IMR-90 (cell line): ENCODE measurements at regions not wholly inside any gene's neighbourhood (a gene's known extent, or its start where the extent isn't known, plus 50 kb on each side); places are given as distances from the start of the nearest gene placed in this dataset.
A peak's percentile ranks its signal among the peaks of the same experiment; 100 is the strongest.

Experiments
- ATAC-seq: fragments of 200-7000 bp; cut with Tn5 transposase; 2 replicates; pipeline ENCODE4 v1.9.1; 2020; ENCODE audit warnings: low read depth, mild to moderate bottlenecking, moderate library complexity
- BruUV-seq: library from RNA; stranded (reverse); fragments of 400-500 nt; replicated peaks from 2 replicates; lab custom pipeline; 2021; lab: Mats Ljungman, UMichigan
- CTCF ChIA-PET: fragments of 300-600 bp; formaldehyde crosslinking; extraction: SDS; loops from one replicate; lab custom pipeline; 2021; ENCODE audit warnings: antibody characterized with exemption; lab: Yijun Ruan, JAX
- POLR2A ChIA-PET: fragments of 300-600 bp; sonication (Branson Sonifier 250); formaldehyde crosslinking; loops from one replicate; lab custom pipeline; 2022; ENCODE audit warnings: antibody characterized with exemption; ENCODE audit not compliant: unreplicated experiment; lab: Charles Lee
- DNase-seq: peaks from one replicate; pipeline ENCODE4 v3.0.0; 2013
- H2AFZ ChIP-seq: replicated peaks from 2 replicates; pipeline ENCODE3; 2013; ENCODE audit warnings: low read length, mild to moderate bottlenecking; ENCODE audit not compliant: poor library complexity
- H2AK5ac ChIP-seq: 2 replicates; pipeline ENCODE4 v1.6.1; 2013; ENCODE audit warnings: low read depth, low read length, inconsistent platforms
- H2AK9ac ChIP-seq: replicated peaks from 2 replicates; pipeline ENCODE3; 2013; ENCODE audit warnings: mild to moderate bottlenecking, low read depth, low read length, moderate library complexity; ENCODE audit not compliant: poor library complexity
- H2BK120ac ChIP-seq: 2 replicates; pipeline ENCODE4 v1.6.1; 2013; ENCODE audit warnings: low read depth, low read length, inconsistent platforms
- H2BK15ac ChIP-seq: 3 replicates; pipeline ENCODE4 v1.6.1; 2013; ENCODE audit warnings: low read depth, low read length, inconsistent platforms
- H2BK20ac ChIP-seq: 2 replicates; pipeline ENCODE4 v1.6.1; 2013; ENCODE audit warnings: low read depth, mild to moderate bottlenecking, inconsistent platforms, low read length, moderate library complexity
- H2BK5ac ChIP-seq: 2 replicates; pipeline ENCODE4 v1.6.1; 2013; ENCODE audit warnings: mild to moderate bottlenecking, low read depth, low read length, inconsistent platforms; ENCODE audit not compliant: poor library complexity, severe bottlenecking
- H3K14ac ChIP-seq: replicated peaks from 2 replicates; pipeline ENCODE4 v1.6.1; 2013; ENCODE audit warnings: low read depth, low read length, inconsistent platforms
- H3K18ac ChIP-seq: 2 replicates; pipeline ENCODE4 v1.6.1; 2013; ENCODE audit warnings: low read depth, low read length, control low read depth
- H3K23ac ChIP-seq: 2 replicates; pipeline ENCODE4 v1.6.1; 2013; ENCODE audit warnings: low read depth, low read length, inconsistent platforms
- H3K27ac ChIP-seq: 2 replicates; pipeline ENCODE4 v1.5.1; 2013; ENCODE audit warnings: mild to moderate bottlenecking, control low read depth, low read length; ENCODE audit not compliant: insufficient read depth
- H3K27me3 ChIP-seq: 2 replicates; pipeline ENCODE4 v1.6.1; 2013; ENCODE audit warnings: low read length; ENCODE audit not compliant: control insufficient read depth, insufficient read depth
- H3K36me3 ChIP-seq: 2 replicates; pipeline ENCODE4 v1.6.1; 2013; ENCODE audit warnings: low read length, mixed read lengths; ENCODE audit not compliant: control insufficient read depth, insufficient read depth
- H3K4ac ChIP-seq: 2 replicates; pipeline ENCODE4 v1.6.1; 2013; ENCODE audit warnings: low read depth, low read length, inconsistent platforms
- H3K4me1 ChIP-seq: 2 replicates; pipeline ENCODE4 v1.6.1; 2013; ENCODE audit warnings: low read length, mixed read lengths; ENCODE audit not compliant: control insufficient read depth, insufficient read depth
- H3K4me2 ChIP-seq: 2 replicates; pipeline ENCODE4 v1.6.1; 2013; ENCODE audit warnings: low read depth, mild to moderate bottlenecking, control low read depth, low read length, moderate library complexity
- H3K4me3 ChIP-seq: 2 replicates; pipeline ENCODE4 v1.5.1; 2013; ENCODE audit warnings: low read depth, mild to moderate bottlenecking, control low read depth, low read length, moderate library complexity; ENCODE audit not compliant: insufficient read depth
- H3K56ac ChIP-seq: 2 replicates; pipeline ENCODE4 v1.6.1; 2013; ENCODE audit warnings: low read length, inconsistent platforms; ENCODE audit not compliant: insufficient read depth; ENCODE audit errors: extremely low read depth
- H3K79me1 ChIP-seq, 2 experiments: 2 replicates each; pipeline ENCODE4 v1.6.1; 2013; ENCODE audit warnings: low read length in 2 of 2, inconsistent platforms in 1 of 2, low read depth in 1 of 2
- H3K9ac ChIP-seq: 2 replicates; pipeline ENCODE4 v1.6.1; 2013; ENCODE audit warnings: low read depth, low read length, control low read depth
- H3K9me1 ChIP-seq: 2 replicates; pipeline ENCODE4 v1.6.1; 2013; ENCODE audit warnings: low read length, inconsistent platforms; ENCODE audit not compliant: insufficient read depth
- H3K9me3 ChIP-seq: 2 replicates; pipeline ENCODE4 v1.6.1; 2013; ENCODE audit warnings: low read length; ENCODE audit not compliant: control insufficient read depth, insufficient read depth
- H4K20me1 ChIP-seq: 2 replicates; pipeline ENCODE4 v1.6.1; 2013; ENCODE audit warnings: low read length, inconsistent platforms; ENCODE audit not compliant: insufficient read depth
- H4K5ac ChIP-seq: 2 replicates; pipeline ENCODE4 v1.6.1; 2013; ENCODE audit warnings: mild to moderate bottlenecking, low read depth, low read length, control low read depth
- H4K8ac ChIP-seq, 2 experiments: 2 replicates each; pipeline ENCODE4 v1.6.1; 2013; ENCODE audit warnings: low read depth in 2 of 2, low read length in 2 of 2, control low read depth in 1 of 2, inconsistent platforms in 1 of 2
- H4K91ac ChIP-seq: 2 replicates; pipeline ENCODE4 v1.6.1; 2013; ENCODE audit warnings: low read depth, low read length, inconsistent platforms; ENCODE audit not compliant: insufficient read depth
- BHLHE40 ChIP-seq: fragments of 150-350 bp; IDR thresholded peaks from 2 replicates; pipeline ENCODE4 v1.6.1; 2016; ENCODE audit warnings: mild to moderate bottlenecking, low read depth, low read length
- CEBPB ChIP-seq: IDR thresholded peaks from 2 replicates; pipeline ENCODE4 v1.6.1; 2012; ENCODE audit warnings: low read depth, low read length, improper control_type of control experiment
- CHD1 ChIP-seq: IDR thresholded peaks from 2 replicates; pipeline ENCODE4 v1.6.1; 2012; ENCODE audit warnings: low read depth, low read length, improper control_type of control experiment
- FOS ChIP-seq: fragments of 150-350 bp; IDR thresholded peaks from 2 replicates; pipeline ENCODE4 v1.6.1; 2016; ENCODE audit warnings: low read depth, low read length
- MAFK ChIP-seq: IDR thresholded peaks from 2 replicates; pipeline ENCODE4 v1.6.1; 2012; ENCODE audit warnings: low read depth, low read length, improper control_type of control experiment
- MAZ ChIP-seq: IDR thresholded peaks from 2 replicates; pipeline ENCODE4 v1.6.1; 2012; ENCODE audit warnings: low read depth, mild to moderate bottlenecking, low read length, improper control_type of control experiment, moderate library complexity, borderline replicate concordance
- MXI1 ChIP-seq: IDR thresholded peaks from 2 replicates; pipeline ENCODE4 v1.6.1; 2012; ENCODE audit warnings: low read depth, mild to moderate bottlenecking, low read length, moderate library complexity, borderline replicate concordance
- NFE2L2 ChIP-seq: fragments of 150-350 bp; IDR thresholded peaks from 2 replicates; pipeline ENCODE4 v1.6.1; 2016; ENCODE audit warnings: low read depth, mild to moderate bottlenecking, low read length
- POLR2A ChIP-seq: IDR thresholded peaks from 2 replicates; pipeline ENCODE4 v1.6.1; 2012; ENCODE audit warnings: mild to moderate bottlenecking, low read depth, low read length
- RAD21 ChIP-seq: IDR thresholded peaks from 2 replicates; pipeline ENCODE4 v1.6.1; 2012; ENCODE audit warnings: low read length, improper control_type of control experiment
- RCOR1 ChIP-seq: IDR thresholded peaks from 2 replicates; pipeline ENCODE4 v1.6.1; 2012; ENCODE audit warnings: mild to moderate bottlenecking, low read length, improper control_type of control experiment; ENCODE audit not compliant: insufficient replicate concordance
- RFX5 ChIP-seq: IDR thresholded peaks from 2 replicates; pipeline ENCODE4 v1.8.0; 2012; ENCODE audit warnings: low read depth, mild to moderate bottlenecking, low read length, moderate library complexity
- SMC3 ChIP-seq: fragments of 150-350 bp; IDR thresholded peaks from 2 replicates; pipeline ENCODE4 v1.6.1; 2016; ENCODE audit warnings: low read depth, mild to moderate bottlenecking, antibody characterized with exemption, low read length, moderate library complexity
- WGBS, 2 experiments: methylation state at CpG; one replicate each; pipeline versions ENCODE4 v1.1.5 to v1.1.7; 2013; ENCODE audit warnings: missing lambda C conversion rate in 2 of 2; ENCODE audit not compliant: insufficient read length in 1 of 2; ENCODE audit errors: extremely low coverage in 2 of 2; 5-methylcytosine and 5-hydroxymethylcytosine counted together
- dilution Hi-C: fragments of 300-500 bp; cut with HindIII; formaldehyde crosslinking; loops from one replicate; pipeline ENCODE4 v1.14.3; 2018; ENCODE audit warnings: low sequenced_read_pairs; ENCODE audit not compliant: unreplicated experiment
- in situ Hi-C: fragments of 300-500 bp; cut with MboI; formaldehyde crosslinking; loops from 3 replicates; pipeline ENCODE4 v1.14.3; 2019; ENCODE audit warnings: low sequenced_read_pairs, inconsistent platforms, mixed read lengths
- intact Hi-C: fragments of 100-400 bp; cut with micrococcal nuclease; formaldehyde crosslinking; loops from 2 replicates; pipeline ENCODE4 v1.10.0; 2022
- TF ChIP-seq, protein P1 (sequence below): conservative IDR thresholded peaks from 2 replicates; pipeline ENCODE4 v1.5.1; 2012; ENCODE audit warnings: mild to moderate bottlenecking, low read depth, low read length, improper control_type of control experiment
- TF ChIP-seq, protein P2 (sequence below): fragments of 150-350 bp; IDR thresholded peaks from 2 replicates; pipeline ENCODE4 v1.6.1; 2016; ENCODE audit warnings: low read depth, mild to moderate bottlenecking, low read length, moderate library complexity, borderline replicate concordance
- TF ChIP-seq, protein P3 (sequence below): fragments of 150-350 bp; IDR thresholded peaks from 2 replicates; pipeline ENCODE4 v1.6.1; 2017; ENCODE audit warnings: mild to moderate bottlenecking, antibody characterized with exemption, low read length, low read depth

DNA sequence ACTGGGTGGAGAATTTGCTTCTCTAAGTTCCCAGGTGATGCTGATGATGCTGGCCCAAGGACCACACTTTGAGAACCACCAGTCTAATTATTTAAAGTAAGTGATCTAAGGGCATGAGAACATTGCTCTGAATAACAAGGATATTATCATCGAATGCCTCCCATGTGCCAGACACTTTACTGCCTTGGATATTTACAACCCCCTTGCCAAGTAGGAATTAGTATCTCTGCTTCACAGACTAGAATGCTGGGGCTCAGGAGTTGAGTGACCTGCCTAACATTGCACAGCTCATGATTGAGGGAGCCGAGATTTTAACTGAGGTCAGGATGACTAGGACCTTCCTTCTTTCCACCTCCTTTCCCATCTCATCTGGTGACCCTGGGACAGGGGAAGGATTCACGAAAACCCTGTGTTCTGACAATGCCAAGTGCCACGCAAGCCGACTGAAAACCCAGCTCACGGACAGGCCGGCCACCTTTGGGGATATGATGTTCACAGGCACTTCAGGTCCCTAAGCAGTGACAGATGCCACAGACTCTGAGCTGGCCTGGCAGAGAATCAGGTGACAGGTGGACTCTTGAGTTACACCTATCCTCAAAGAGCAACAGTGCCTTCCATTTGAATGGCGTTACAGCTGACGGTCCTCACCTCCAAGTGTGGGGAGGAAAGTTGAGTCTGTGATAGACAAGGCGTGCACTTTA is 230.7 kb downstream of the TOMM20 start:
- no peak overlapping the region for H2AFZ ChIP-seq
- intact Hi-C loops (no loop called here), in situ Hi-C loops (no loop called here), dilution Hi-C loops (no loop called here)
- WGBS, 2 experiments, result 98% methylated on average over 4 of the region's 10 CpGs; no CpG with 5 or more reads in 1 of the 2 experiments
- H3K27me3 ChIP-seq, result no peaks in the 10 kb centered on the region
- H3K9me1 ChIP-seq, result peaks cover 11% of the 10 kb centered on the region
- H4K20me1 ChIP-seq, result no peaks in the 10 kb centered on the region
- H3K56ac ChIP-seq, result no peak overlapping the region
- peaks cover 17% of the 10 kb centered on the region for H3K4me1 ChIP-seq
- H2BK15ac ChIP-seq, result peak overlapping the region; percentile 90; the same call in 2 of the 3 replicates
- H3K27ac ChIP-seq, result no peak overlapping the region
- TF ChIP-seq NFE2L2 (no peak), SMC3 (no peak), RAD21 (no peak), POLR2A (no peak), MAFK (no peak), BHLHE40 (no peak), RCOR1 (no peak), CEBPB (no peak), MAZ (no peak), RFX5 (no peak), MXI1 (no peak), FOS (no peak), CHD1 (no peak)
- TF ChIP-seq, protein P1, sequence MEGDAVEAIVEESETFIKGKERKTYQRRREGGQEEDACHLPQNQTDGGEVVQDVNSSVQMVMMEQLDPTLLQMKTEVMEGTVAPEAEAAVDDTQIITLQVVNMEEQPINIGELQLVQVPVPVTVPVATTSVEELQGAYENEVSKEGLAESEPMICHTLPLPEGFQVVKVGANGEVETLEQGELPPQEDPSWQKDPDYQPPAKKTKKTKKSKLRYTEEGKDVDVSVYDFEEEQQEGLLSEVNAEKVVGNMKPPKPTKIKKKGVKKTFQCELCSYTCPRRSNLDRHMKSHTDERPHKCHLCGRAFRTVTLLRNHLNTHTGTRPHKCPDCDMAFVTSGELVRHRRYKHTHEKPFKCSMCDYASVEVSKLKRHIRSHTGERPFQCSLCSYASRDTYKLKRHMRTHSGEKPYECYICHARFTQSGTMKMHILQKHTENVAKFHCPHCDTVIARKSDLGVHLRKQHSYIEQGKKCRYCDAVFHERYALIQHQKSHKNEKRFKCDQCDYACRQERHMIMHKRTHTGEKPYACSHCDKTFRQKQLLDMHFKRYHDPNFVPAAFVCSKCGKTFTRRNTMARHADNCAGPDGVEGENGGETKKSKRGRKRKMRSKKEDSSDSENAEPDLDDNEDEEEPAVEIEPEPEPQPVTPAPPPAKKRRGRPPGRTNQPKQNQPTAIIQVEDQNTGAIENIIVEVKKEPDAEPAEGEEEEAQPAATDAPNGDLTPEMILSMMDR, result no peak
- TF ChIP-seq, protein P2, sequence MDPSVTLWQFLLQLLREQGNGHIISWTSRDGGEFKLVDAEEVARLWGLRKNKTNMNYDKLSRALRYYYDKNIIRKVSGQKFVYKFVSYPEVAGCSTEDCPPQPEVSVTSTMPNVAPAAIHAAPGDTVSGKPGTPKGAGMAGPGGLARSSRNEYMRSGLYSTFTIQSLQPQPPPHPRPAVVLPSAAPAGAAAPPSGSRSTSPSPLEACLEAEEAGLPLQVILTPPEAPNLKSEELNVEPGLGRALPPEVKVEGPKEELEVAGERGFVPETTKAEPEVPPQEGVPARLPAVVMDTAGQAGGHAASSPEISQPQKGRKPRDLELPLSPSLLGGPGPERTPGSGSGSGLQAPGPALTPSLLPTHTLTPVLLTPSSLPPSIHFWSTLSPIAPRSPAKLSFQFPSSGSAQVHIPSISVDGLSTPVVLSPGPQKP, result no peak
- TF ChIP-seq, protein P3, sequence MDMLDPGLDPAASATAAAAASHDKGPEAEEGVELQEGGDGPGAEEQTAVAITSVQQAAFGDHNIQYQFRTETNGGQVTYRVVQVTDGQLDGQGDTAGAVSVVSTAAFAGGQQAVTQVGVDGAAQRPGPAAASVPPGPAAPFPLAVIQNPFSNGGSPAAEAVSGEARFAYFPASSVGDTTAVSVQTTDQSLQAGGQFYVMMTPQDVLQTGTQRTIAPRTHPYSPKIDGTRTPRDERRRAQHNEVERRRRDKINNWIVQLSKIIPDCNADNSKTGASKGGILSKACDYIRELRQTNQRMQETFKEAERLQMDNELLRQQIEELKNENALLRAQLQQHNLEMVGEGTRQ, result no peak
- no peaks in the 10 kb centered on the region for H3K79me1 ChIP-seq
- no peak for DNase-seq
- no TSS peak for BruUV-seq
- peak overlapping the region; percentile 38; the same call in 1 of the 2 replicates for H3K14ac ChIP-seq
- no peak overlapping the region for H2AK9ac ChIP-seq
- no peak overlapping the region; a peak in 1 of 4 replicates for H4K8ac ChIP-seq
- H4K91ac ChIP-seq, result peak overlapping the region; percentile 77
- H2AK5ac ChIP-seq, result peak overlapping the region; percentile 91
- H2BK120ac ChIP-seq, result peak overlapping the region; percentile 76
- no peak overlapping the region for H3K9ac ChIP-seq
- ChIA-PET CTCF (no interaction called here), POLR2A (no interaction called here)
- no peak overlapping the region for H2BK5ac ChIP-seq
- H3K4me2 ChIP-seq, result no peak overlapping the region
- H3K9me3 ChIP-seq, result no peaks in the 10 kb centered on the region
- peak overlapping the region; percentile 86 for H3K4ac ChIP-seq
- H3K18ac ChIP-seq, result no peak overlapping the region
- H3K36me3 ChIP-seq, result no peaks in the 10 kb centered on the region
- H3K23ac ChIP-seq, result no peak overlapping the region
- H4K5ac ChIP-seq, result no peak overlapping the region
- no peak overlapping the region for H3K4me3 ChIP-seq
- no peak for ATAC-seq
- peak overlapping the region; percentile 90 for H2BK20ac ChIP-seq
